ENCODE measurements at regions not wholly inside any gene's neighbourhood (a gene's known extent, or its start where the extent isn't known, plus 50 kb on each side); places are given as distances from the start of the nearest gene placed in this dataset.
"Not testable (repeated sequence)": the region's sequence is repeated elsewhere in the genome, so short reads cannot be mapped to it uniquely, and the experiment has no call there.

DNA sequence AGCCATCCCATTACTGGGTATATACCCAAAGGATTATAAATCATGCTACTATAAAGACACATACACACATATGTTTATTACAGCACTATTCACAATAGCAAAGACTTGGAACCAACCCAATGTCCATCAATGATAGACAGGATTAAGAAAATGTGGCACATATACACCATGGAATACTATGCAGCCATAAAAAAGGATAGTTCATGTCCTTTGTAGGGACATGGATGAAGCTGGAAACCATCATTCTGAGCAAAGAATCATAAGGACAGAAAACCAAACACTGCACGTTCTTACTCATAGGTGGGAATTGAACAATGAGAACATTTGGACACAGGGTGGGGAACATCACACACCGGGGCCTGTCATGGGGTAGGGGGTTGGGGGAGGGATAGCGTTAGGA lies 60.3 kb upstream of the NMU start:
- H3K36me3 ChIP-seq, DNase-seq, H3K4me3 ChIP-seq, H3K27me3 ChIP-seq, H3K9me3 ChIP-seq: not testable (repeated sequence)

DNA sequence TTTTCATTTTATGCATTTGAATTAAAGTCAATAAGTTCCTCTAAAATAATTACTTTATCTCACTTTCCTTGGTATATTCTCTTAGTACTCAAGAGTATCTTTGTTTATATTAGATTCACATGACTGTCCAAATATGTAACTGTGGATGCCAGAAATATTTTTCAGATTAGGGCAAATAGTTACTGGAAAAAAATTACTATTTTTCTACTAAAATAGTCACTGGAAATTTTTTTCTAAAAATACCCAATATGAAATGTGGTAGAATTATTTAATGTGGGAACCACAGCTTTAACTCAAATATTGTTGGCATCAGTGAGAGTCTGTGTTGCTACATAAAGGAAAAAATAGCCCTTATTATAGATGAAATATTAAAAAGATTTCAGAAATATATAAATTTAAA lies 70.4 kb upstream of the NMU start:
- DNase-seq = no peak
- H3K4me3 ChIP-seq = no peak overlapping the region
- H3K27me3 ChIP-seq = no peaks in the 10 kb centered on the region
- H3K36me3 ChIP-seq = no peaks in the 10 kb centered on the region
- H3K9me3 ChIP-seq = no peaks in the 10 kb centered on the region

GRCh38 chr4:55707507-55707906 lies 71.4 kb upstream of the NMU start:
- Histone ChIP-seq H3K9me3 (no peaks in the 10 kb centered on the region), H3K36me3 (no peaks in the 10 kb centered on the region), H3K4me3 (no peak overlapping the region), H3K27me3 (no peaks in the 10 kb centered on the region)
- DNase-seq = no peak

DNA sequence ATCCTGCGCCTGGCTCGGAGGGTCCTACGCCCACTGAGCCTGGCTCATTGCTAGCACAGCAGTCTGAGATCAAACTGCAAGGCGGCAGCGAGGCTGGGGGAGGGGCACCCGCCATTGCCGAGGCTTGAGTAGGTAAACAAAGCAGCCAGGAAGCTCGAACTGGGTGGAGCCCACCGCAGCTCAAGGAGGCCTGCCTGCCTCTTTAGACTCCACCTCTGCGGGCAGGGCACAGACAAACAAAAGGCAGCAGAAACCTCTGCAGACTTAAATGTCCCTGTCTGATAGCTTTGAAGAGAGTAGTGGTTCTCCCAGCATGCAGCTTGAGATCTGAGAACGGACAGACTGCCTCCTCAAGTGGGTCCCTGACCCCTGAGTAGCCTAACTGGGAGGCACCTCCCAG lies 71.9 kb upstream of the NMU start:
- not testable (repeated sequence) for H3K4me3 ChIP-seq, DNase-seq

DNA sequence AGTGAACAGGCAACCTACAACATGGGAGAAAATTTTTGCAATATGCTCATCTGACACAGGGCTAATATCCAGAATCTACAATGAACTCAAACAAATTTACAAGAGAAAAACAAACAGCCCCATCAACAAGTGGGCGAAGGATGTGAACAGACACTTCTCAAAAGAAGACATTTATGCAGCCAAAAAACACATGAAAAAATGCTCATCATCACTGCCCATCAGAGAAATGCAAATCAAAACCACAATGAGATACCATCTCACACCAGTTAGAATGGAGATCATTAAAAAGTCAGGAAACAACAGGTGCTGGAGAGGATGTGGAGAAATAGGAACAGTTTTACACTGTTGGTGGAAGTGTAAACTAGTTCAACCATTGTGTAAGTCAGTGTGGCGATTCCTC lies 76.7 kb upstream of the NMU start:
- H3K4me3 ChIP-seq, H3K9me3 ChIP-seq, H3K36me3 ChIP-seq, H3K27me3 ChIP-seq, DNase-seq: not testable (repeated sequence)

More for the DNA sequence above, 71.9 kb upstream of the NMU start:
- H3K36me3 ChIP-seq, H3K27me3 ChIP-seq, H3K9me3 ChIP-seq: not testable (repeated sequence)

DNA sequence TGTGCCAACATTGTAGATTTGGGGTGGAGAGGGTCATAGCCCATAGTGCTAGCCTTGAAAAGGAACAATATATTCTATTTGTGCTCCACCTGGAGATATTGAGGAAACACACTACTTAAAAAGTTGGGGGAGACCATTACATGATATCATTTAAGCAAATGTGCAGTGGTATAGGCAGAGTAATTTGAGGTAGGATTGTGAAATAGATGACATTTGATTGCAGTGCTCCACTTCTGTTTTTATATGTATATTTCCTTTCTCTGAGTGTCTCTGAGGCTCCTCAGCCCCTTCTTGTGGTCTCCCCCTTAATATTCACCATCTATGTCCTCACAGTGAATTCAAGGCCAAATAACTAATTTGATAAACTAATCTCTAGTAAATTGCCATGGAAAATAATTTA lies 85.6 kb upstream of the NMU start:
- Histone ChIP-seq H3K4me3 (no peak overlapping the region), H3K36me3 (no peaks in the 10 kb centered on the region), H3K9me3 (no peaks in the 10 kb centered on the region), H3K27me3 (no peaks in the 10 kb centered on the region)
- DNase-seq = no peak

DNA sequence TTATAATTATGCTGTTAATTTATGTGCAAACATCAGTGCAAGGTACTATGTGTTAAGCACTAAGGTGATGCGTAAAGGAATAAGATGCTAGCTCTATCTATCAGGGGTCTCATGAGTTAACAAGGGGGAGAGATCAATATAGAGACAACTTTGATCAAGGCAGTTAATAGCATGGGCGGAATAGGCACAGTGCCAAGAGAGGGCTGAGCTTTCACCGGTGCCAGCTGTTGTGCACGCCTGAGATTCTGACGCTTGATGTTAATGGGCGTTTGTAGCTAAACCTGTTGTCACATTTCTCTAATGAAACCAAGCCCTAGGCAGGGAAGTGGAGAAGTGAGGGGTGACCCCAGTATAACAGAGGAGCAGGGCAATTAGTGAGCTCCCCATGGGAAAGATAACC lies 86.0 kb upstream of the NMU start:
- H3K36me3 ChIP-seq = no peaks in the 10 kb centered on the region
- H3K9me3 ChIP-seq = no peaks in the 10 kb centered on the region
- DNase-seq = no peak
- no peak overlapping the region for H3K4me3 ChIP-seq
- no peaks in the 10 kb centered on the region for H3K27me3 ChIP-seq

DNA sequence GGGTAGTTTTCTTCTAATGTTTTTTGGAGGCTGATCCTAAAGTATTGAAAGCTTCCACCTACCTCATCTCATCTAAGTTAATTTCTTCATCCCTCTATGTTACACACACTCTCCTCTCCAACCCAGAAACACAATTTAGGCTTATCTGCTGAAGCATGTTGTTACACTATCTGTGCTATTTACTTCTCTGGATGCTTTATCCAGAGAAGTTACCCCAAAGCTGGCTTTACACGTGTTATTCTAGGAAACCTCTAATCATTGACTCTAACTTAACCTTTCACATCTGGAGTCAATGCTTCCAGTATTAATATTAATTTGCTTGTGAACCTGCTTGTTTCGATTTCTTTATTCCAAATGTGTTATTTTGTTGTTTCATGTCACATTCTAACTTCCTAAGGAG lies 87.3 kb upstream of the NMU start:
- no peak overlapping the region for H3K4me3 ChIP-seq
- no peaks in the 10 kb centered on the region for H3K9me3 ChIP-seq
- no peaks in the 10 kb centered on the region for H3K36me3 ChIP-seq
- no peaks in the 10 kb centered on the region for H3K27me3 ChIP-seq
- DNase-seq = no peak

DNA sequence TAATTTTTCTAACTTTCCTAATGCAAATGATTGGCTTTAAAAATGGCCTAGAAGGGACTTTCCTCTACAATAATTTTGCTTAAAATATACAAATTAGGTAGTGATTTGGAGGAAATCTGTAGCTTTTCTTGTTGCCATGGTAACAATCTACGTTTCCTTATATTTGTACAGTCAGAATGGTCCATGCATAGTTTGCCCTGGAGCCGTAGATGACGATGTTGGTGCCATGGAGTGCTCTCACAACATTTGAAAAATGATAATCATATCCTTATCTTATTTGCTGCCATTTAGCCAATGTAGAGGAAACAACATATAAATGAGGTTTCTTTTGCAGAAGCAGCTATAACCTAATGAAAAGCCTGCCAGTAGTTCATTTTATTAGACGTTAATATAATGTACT lies 89.0 kb upstream of the NMU start:
- no peak for DNase-seq
- no peaks in the 10 kb centered on the region for H3K9me3 ChIP-seq
- H3K36me3 ChIP-seq = no peaks in the 10 kb centered on the region
- H3K27me3 ChIP-seq = no peaks in the 10 kb centered on the region
- H3K4me3 ChIP-seq = no peak overlapping the region

- no peaks in the 10 kb centered on the region for H3K9me3 ChIP-seq
- DNase-seq = no peak
- H3K36me3 ChIP-seq = no peaks in the 10 kb centered on the region
- no peak overlapping the region for H3K4me3 ChIP-seq
- H3K27me3 ChIP-seq = no peaks in the 10 kb centered on the region
These were observed 91.6 kb upstream of the NMU start for GRCh38 chr4:55727746-55728145.

DNA sequence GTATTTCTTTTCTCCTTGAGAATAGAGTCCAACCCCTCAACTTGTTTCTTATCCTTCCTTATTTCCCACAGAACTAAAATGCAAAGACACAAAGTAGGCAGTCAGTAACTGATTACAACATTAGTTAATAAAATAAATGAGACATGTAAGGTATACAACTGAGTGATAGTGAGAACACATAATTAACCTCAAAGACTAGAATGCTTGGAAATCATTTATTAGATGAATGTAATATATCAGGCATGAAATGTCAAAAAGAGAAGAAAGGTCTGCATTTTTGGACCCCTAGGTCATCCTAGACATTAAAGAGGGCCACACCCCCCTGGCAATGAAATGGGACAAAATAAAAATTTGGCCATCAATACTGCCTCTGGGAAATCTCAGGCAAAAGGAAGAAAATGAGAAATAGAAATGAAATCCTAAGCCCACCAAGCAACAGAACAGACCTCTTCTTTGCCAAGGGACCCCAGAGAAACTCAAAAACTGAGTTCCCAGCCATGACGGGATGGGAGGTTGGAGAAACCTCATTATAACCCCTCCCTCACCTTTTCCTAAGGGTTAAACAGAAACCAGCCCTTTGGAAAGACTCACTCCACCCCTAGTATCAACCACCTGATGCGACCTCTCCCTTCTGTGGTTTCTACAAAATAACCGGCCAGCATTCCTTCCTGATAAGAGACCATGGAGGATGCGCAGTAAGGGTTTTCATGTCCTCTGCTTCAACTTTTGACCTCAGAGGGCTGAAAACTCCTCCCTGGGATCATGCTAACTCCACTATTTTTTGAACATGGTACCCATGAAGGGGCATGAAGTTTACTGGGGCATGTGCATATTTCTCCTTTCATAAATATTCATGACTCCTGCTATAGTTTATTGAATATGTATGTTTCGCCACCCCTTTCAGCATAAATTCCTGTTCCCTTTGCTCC lies 90.0 kb upstream of the EXOC1L start:
- no peak for DNase-seq
- Histone ChIP-seq H3K9me3 (no peaks in the 10 kb centered on the region), H3K36me3 (no peaks in the 10 kb centered on the region), H3K4me3 (no peak overlapping the region), H3K27me3 (no peaks in the 10 kb centered on the region)

DNA sequence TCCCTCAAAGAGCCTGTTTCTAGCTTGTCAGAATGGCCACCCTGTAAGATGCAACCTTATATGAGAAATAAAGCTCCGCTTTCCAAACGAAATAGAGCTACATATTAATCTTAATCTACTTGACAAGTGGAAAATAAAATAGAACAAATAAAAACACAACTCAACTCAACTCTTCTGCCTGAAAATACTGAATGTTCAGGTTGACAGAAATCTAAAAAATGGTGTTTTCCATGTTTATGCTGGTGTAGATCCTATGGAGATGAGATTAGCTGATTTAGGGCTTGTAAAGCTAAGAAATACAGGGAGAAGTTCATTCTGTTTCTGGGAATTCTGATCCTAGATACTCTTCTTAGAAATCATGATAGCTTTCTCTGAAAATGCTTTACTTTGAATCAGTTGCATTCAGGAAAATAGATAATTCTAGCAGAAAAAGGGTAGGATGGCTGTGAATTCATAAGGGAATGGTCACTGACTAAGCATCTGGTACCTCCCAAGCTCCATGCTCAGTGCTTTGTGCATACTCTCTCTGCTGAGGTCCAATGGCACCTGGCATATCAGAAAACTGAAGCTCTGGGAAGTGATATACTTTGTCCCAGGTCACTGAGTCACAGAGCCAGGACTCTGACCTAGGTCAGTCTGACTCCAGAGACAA lies 89.2 kb upstream of the EXOC1L start:
- no peaks in the 10 kb centered on the region for H3K27me3 ChIP-seq
- no peaks in the 10 kb centered on the region for H3K9me3 ChIP-seq
- no peak overlapping the region for H3K4me3 ChIP-seq
- no peak for DNase-seq
- H3K36me3 ChIP-seq = no peaks in the 10 kb centered on the region

DNA sequence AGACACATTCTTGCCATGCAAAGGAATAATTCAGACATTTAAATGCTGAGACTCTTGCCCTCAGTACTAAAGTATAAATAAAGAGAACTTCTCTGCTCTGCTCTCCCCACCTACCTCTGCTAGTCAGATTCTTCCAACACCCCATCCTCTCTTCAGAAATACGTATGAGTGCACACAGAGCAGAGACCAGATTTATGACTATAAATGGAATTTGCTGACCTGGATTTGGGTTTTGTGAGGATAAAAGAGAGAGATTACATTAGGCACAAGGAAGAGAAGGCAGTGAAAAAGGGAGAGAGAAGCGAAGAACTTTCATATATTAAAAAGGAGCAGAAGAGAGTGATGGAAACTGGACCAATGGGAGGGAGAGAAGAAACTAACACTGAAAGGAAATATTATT lies 87.6 kb upstream of the EXOC1L start:
- Histone ChIP-seq H3K36me3 (no peaks in the 10 kb centered on the region), H3K9me3 (no peaks in the 10 kb centered on the region), H3K4me3 (no peak overlapping the region), H3K27me3 (no peaks in the 10 kb centered on the region)
- no peak for DNase-seq

- no peak for DNase-seq
- no peaks in the 10 kb centered on the region for H3K9me3 ChIP-seq
These were observed 86.7 kb upstream of the EXOC1L start for GRCh38 chr4:55732864-55733263.

DNA sequence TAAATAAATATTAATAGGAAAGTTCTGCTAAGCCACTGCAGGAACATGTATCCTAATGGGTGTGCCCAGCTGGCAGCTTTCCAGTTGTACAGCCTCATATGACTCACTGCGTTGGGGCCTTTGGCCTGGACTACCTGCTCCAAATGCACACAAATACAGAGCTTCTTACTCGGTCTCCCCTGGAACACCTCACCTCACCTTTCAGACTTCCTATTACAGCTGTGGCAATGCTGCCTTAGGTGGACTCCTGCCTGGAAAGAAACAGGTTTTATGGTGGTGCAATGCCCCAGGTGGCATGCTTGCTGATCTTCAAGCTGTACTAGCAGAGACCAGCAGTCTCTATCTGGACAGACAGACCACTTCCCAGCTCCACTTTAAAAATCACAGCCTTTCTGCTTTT lies 85.7 kb upstream of the EXOC1L start:
- H3K36me3 ChIP-seq = no peaks in the 10 kb centered on the region
- H3K4me3 ChIP-seq = no peak overlapping the region
- peak; percentile 67 for DNase-seq
- no peaks in the 10 kb centered on the region for H3K9me3 ChIP-seq
- H3K27me3 ChIP-seq = no peaks in the 10 kb centered on the region; the same call in 1 of the 2 replicates

More at GRCh38 chr4:55732864-55733263, 86.7 kb upstream of the EXOC1L start:
- no peaks in the 10 kb centered on the region for H3K27me3 ChIP-seq
- H3K4me3 ChIP-seq = no peak overlapping the region
- H3K36me3 ChIP-seq = no peaks in the 10 kb centered on the region

- H3K36me3 ChIP-seq = no peaks in the 10 kb centered on the region
- no peak overlapping the region for H3K4me3 ChIP-seq
- no peaks in the 10 kb centered on the region; the same call in 1 of the 2 replicates for H3K27me3 ChIP-seq
- DNase-seq = no peak
- no peaks in the 10 kb centered on the region for H3K9me3 ChIP-seq
These were observed 82.9 kb upstream of the EXOC1L start for GRCh38 chr4:55736605-55737183.

- Histone ChIP-seq H3K36me3 (no peaks in the 10 kb centered on the region), H3K9me3 (no peaks in the 10 kb centered on the region), H3K27me3 (no peaks in the 10 kb centered on the region; the same call in 1 of the 2 replicates), H3K4me3 (no peak overlapping the region)
- DNase-seq = peak; percentile 9
These were observed 76.9 kb upstream of the EXOC1L start for GRCh38 chr4:55742655-55743202.

Data from MG63 (cell line).